ENCODE measurements at regions not wholly inside any gene's neighbourhood (a gene's known extent, or its start where the extent isn't known, plus 50 kb on each side); places are given as distances from the start of the nearest gene placed in this dataset.

DNA sequence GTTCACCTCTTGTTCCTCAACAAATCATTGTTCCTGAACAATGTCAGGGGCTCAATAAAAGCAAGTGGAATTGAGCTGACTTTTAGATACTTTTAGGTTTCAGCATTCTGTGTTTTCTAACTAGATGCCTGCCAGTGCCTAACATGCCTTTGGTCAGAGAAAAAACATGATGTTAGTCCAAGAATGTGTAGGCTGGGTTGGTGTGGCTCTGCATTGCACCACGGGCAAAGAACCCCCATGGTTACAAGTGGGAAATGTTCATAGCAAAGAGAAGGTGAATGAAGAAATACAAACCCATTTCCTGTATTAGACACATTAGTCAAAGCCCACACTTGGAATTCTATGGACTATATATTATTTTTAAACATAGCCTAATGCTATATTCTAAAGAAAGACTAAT, 193.3 kb downstream of the TMEM200A start:
- TF ChIP-seq RAD21 (IDR thresholded peaks at IDR 0.05; ENCODE audit: low read depth), result no peak
- TF ChIP-seq YY1 (IDR thresholded peaks at IDR 0.05; ENCODE audit: low read depth), result no peak
- TF ChIP-seq EP300 (IDR thresholded peaks at IDR 0.05; ENCODE audit: borderline replicate concordance), result no peak
- TF ChIP-seq, protein P1, sequence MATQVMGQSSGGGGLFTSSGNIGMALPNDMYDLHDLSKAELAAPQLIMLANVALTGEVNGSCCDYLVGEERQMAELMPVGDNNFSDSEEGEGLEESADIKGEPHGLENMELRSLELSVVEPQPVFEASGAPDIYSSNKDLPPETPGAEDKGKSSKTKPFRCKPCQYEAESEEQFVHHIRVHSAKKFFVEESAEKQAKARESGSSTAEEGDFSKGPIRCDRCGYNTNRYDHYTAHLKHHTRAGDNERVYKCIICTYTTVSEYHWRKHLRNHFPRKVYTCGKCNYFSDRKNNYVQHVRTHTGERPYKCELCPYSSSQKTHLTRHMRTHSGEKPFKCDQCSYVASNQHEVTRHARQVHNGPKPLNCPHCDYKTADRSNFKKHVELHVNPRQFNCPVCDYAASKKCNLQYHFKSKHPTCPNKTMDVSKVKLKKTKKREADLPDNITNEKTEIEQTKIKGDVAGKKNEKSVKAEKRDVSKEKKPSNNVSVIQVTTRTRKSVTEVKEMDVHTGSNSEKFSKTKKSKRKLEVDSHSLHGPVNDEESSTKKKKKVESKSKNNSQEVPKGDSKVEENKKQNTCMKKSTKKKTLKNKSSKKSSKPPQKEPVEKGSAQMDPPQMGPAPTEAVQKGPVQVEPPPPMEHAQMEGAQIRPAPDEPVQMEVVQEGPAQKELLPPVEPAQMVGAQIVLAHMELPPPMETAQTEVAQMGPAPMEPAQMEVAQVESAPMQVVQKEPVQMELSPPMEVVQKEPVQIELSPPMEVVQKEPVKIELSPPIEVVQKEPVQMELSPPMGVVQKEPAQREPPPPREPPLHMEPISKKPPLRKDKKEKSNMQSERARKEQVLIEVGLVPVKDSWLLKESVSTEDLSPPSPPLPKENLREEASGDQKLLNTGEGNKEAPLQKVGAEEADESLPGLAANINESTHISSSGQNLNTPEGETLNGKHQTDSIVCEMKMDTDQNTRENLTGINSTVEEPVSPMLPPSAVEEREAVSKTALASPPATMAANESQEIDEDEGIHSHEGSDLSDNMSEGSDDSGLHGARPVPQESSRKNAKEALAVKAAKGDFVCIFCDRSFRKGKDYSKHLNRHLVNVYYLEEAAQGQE (IDR thresholded peaks at IDR 0.05; ENCODE audit: low read depth), result no peak
- no peak for TF ChIP-seq TAF1 (IDR thresholded peaks at IDR 0.05; ENCODE audit: low read depth)
- TF ChIP-seq FOXM1 (IDR thresholded peaks at IDR 0.05; ENCODE audit: borderline replicate concordance, low read depth), result no peak
- TF ChIP-seq CREB1 (IDR thresholded peaks at IDR 0.05; ENCODE audit: low read depth), result no peak
- TF ChIP-seq ZBTB7A (IDR thresholded peaks at IDR 0.05; ENCODE audit: low read depth), result no peak
- no peak for TF ChIP-seq NFIC (IDR thresholded peaks at IDR 0.05)
- no peak for TF ChIP-seq CEBPB (IDR thresholded peaks at IDR 0.05)
- TF ChIP-seq, protein P2, sequence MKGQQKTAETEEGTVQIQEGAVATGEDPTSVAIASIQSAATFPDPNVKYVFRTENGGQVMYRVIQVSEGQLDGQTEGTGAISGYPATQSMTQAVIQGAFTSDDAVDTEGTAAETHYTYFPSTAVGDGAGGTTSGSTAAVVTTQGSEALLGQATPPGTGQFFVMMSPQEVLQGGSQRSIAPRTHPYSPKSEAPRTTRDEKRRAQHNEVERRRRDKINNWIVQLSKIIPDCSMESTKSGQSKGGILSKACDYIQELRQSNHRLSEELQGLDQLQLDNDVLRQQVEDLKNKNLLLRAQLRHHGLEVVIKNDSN (IDR thresholded peaks at IDR 0.05), result no peak
